ENCODE measurements at regions not wholly inside any gene's neighbourhood (a gene's known extent, or its start where the extent isn't known, plus 50 kb on each side); places are given as distances from the start of the nearest gene placed in this dataset.
"Not testable (repeated sequence)": the region's sequence is repeated elsewhere in the genome, so short reads cannot be mapped to it uniquely, and the experiment has no call there.

DNA sequence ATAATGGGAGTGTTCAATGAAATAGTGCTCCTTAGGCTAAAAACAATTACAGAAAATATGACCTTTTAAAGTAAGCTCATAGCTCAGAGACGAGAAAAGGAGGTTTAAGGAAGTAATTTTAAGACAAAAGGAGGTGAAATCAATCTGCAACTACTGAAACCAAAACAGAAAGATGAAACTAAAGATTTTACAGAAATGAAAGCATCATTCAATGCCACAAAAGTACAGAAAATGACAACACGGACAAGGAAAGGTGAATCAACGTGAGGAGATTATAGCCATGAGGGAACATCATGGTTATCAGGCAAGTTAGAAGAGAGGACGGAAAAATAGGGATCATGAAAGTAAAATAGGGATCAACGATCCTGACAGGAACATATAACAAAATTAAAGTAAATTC, 745.2 kb downstream of the PCDH17 start:
- no peak overlapping the region for H3K27ac ChIP-seq
- H3K9me3 ChIP-seq (replicated peaks in 1 of 11): peaks cover 0 to 5% (median 0%) of the 10 kb centered on the region in 11 experiments; a peak in 1 of 22 replicates
- no peak overlapping the region for H3K4me2 ChIP-seq
- H3K36me3 ChIP-seq: no peaks in the 10 kb centered on the region
- TF ChIP-seq Cebpa-rat (IDR thresholded peaks at IDR 0.05): no peak
- peaks cover 0 to 7% (median 2%) of the 10 kb centered on the region in 10 experiments; a peak in 4 of 20 replicates for H3K4me1 ChIP-seq
- H3K27me3 ChIP-seq: no peaks in the 10 kb centered on the region
- no peak overlapping the region for H3K9ac ChIP-seq
- H3K4me3 ChIP-seq: no peak overlapping the region
- H4K20me1 ChIP-seq: no peaks in the 10 kb centered on the region

DNA sequence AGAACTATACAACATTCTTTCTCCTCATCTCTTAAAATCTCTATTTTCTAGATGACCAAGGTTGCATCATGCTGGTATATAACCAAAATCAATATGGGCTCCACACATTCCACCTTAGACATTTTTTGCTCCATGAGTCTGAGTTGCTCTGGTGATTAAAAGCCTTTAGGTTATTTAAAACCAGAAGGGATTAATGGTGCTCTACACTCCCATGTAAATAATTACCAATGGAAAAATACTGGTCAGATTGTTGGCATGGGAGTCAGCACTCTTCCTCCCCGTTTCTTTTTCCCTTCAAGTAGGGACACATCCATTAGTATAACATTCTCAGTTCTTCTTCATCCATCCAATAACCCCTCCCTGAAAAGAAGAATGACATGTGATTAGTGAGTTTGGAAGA, 747.7 kb downstream of the PCDH17 start:
- no peak overlapping the region for H3K4me3 ChIP-seq
- no peak overlapping the region for H3K9ac ChIP-seq
- H4K20me1 ChIP-seq: no peaks in the 10 kb centered on the region
- no peaks in the 10 kb centered on the region for H3K9me3 ChIP-seq (replicated peaks in 1 of 11)
- no peaks in the 10 kb centered on the region for H3K36me3 ChIP-seq
- H3K4me1 ChIP-seq: peaks cover 0 to 7% (median 2%) of the 10 kb centered on the region in 10 experiments; a peak in 4 of 20 replicates
- TF ChIP-seq Cebpa-rat (IDR thresholded peaks at IDR 0.05): no peak
- no peak overlapping the region for H3K27ac ChIP-seq
- H3K4me2 ChIP-seq: no peak overlapping the region
- H3K27me3 ChIP-seq: no peaks in the 10 kb centered on the region

DNA sequence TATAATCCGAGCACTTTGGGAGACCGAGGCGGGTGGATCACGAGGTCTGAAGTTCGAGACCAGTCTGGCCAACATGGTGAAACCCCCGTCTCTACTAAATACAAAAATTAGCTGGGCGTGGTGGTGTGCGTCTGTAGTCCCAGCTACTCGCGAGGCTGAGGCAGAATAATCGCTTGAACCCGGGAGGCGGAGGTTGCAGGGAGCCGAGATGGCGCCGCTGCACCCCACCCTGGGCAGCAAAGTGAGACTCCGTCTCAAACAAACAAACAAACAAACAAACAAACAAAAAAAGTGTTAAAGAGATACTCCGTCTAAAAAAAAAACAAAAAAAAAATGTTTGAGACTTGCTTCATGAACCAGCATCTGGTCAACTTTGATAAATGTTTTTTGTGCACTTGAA, 753.8 kb downstream of the PCDH17 start:
- not testable (repeated sequence) for H3K9ac ChIP-seq; H3K4me3 ChIP-seq; H3K4me1 ChIP-seq; H3K9me3 ChIP-seq (replicated peaks in 1 of 11); H3K4me2 ChIP-seq; H3K27me3 ChIP-seq; H3K27ac ChIP-seq; H3K36me3 ChIP-seq; H4K20me1 ChIP-seq

DNA sequence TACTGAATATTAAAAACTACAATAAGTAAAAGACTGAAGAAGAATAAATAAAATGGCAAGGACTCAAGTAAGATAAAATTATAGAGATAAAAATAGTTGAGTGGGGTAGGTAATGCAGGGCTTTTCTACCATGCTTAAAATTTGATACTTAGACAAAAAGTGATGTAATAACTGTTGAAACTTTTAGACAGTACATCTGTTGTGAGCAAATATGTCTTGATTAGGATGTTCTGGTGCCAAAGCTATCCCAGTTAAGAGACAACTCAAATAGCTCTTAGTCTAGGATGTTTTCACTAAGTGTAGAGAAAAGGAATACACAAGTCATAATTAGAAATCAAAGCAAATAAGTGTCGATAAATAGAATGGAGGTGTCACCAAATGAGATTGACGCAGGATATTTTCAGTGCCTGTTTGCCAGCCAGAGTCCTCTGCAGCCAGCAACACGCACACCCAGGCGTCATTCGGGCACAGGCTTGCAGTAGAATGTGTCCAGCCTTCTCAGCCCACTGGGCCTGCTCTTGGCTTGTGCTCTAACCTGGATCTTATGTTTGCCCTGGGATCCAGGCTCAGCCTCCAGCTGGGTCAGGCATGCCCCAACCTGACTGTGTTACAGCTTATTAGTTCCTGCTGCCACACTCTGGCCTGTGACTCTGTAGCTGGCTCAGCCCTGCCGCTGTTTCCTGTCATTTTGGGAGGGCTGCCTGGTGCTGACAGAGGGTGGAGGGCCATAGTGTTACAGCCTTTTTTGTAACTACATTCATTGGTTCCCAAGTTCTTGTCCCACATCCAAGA, 766.2 kb downstream of the PCDH17 start:
- Histone ChIP-seq H3K9ac (no peak overlapping the region), H3K27ac (no peak overlapping the region), H3K4me3 (no peak overlapping the region), H4K20me1 (no peaks in the 10 kb centered on the region), H3K4me2 (no peak overlapping the region), H3K9me3 (replicated peaks in 1 of 11) (peaks cover 11 to 17% (median 13%) of the 10 kb centered on the region in 11 experiments), H3K4me1 (no peaks in the 10 kb centered on the region), H3K36me3 (no peaks in the 10 kb centered on the region), H3K27me3 (no peaks in the 10 kb centered on the region)
- TF ChIP-seq Cebpa-rat (IDR thresholded peaks at IDR 0.05): no peak

DNA sequence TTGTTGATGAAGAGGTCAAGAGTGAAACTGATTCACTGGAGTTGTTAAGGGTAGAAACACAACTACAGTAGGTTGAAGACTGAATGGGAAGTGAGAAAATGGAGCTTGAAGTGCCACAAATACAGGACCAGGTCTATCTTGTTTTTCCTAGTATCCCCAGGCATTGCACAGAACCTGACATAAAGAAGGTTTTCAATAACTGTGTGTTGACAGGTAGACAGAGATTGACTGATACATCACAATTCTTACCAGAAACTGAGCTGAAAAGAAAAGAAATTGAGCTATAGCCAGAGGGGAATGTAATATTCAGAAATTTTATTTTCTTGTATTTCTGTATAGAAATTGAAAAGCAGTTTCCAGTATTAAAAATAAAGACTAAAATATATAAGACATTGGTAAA, 767.7 kb downstream of the PCDH17 start:
- H4K20me1 ChIP-seq: no peaks in the 10 kb centered on the region
- H3K4me1 ChIP-seq: no peaks in the 10 kb centered on the region
- H3K4me2 ChIP-seq: no peak overlapping the region
- H3K9ac ChIP-seq: no peak overlapping the region
- no peak overlapping the region for H3K27ac ChIP-seq
- H3K27me3 ChIP-seq: no peaks in the 10 kb centered on the region
- H3K4me3 ChIP-seq: no peak overlapping the region
- TF ChIP-seq Cebpa-rat (IDR thresholded peaks at IDR 0.05): no peak
- H3K9me3 ChIP-seq (replicated peaks in 1 of 11): peaks cover 11 to 17% (median 13%) of the 10 kb centered on the region in 11 experiments
- no peaks in the 10 kb centered on the region for H3K36me3 ChIP-seq

DNA sequence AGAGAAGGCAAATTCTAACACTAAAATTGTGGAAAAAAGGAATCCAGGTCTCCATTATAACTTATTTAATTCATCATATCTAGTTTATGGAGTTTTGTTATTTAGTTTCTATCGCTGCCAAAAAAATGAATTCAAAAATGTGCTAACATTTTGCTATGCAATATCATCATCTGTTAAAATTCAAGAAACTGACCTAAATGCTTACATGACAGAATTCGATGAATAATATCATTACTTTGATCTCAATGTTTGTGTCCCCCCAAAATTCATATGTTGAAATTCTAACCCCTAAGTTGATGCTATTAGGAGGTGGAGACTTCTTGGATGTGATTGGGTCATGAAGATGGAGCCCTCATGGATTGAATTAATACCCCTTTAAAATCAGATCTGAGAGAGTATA, 775.0 kb downstream of the PCDH17 start:
- H3K27ac ChIP-seq: no peak overlapping the region
- no peak for TF ChIP-seq Cebpa-rat (IDR thresholded peaks at IDR 0.05)
- H3K4me3 ChIP-seq: no peak overlapping the region
- H3K4me2 ChIP-seq: no peak overlapping the region
- H3K9ac ChIP-seq: no peak overlapping the region
- no peaks in the 10 kb centered on the region for H3K36me3 ChIP-seq
- no peaks in the 10 kb centered on the region for H3K27me3 ChIP-seq
- H3K4me1 ChIP-seq: no peaks in the 10 kb centered on the region
- H4K20me1 ChIP-seq: no peaks in the 10 kb centered on the region; a peak in 1 of 22 replicates
- no peaks in the 10 kb centered on the region for H3K9me3 ChIP-seq (replicated peaks in 1 of 11)

DNA sequence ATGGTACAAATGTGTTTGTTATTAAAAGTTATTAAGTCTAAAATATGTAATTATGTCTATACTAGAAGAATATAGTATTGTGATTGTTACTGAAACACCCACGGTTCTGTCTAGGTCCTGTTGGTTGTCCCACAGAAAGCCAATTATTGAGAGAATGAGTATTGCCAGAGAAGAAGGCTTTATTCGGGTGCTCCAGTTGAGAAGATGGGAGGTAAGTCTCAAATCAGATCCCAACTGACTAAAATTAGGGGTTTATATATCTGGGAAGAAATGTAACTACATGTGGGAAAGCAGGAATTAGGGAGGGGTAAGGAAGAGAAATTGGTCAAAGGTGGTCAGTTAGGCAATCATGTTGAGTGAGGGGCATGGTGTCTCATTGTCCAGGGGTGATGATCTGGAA, 798.4 kb downstream of the PCDH17 start:
- Histone ChIP-seq H3K27me3 (no peaks in the 10 kb centered on the region), H3K27ac (no peak overlapping the region), H4K20me1 (no peaks in the 10 kb centered on the region), H3K9ac (no peak overlapping the region), H3K4me3 (no peak overlapping the region), H3K4me2 (no peak overlapping the region), H3K36me3 (no peaks in the 10 kb centered on the region), H3K9me3 (replicated peaks in 1 of 11) (peaks cover 22 to 31% (median 26%) of the 10 kb centered on the region in 11 experiments), H3K4me1 (no peaks in the 10 kb centered on the region)
- TF ChIP-seq Cebpa-rat (IDR thresholded peaks at IDR 0.05): no peak

DNA sequence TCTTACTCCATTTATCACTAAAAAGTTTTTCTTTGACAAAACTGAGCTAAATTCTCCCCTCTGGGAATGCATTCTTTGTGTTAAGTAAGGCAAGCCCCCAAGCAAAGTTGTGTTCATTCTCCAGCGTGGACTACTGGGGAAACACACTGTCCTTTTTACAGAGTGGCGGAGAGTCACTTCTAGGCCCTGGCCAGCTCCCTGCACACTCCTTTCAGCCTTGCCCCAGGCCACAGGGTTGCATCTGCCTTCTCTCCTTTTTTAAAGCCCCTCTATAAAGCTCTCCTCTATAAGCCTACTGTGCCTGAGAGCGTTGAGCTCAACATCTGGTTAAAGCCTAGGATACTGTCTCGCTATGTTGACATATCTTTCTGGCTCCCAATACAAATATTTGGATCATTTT, 803.4 kb downstream of the PCDH17 start:
- H3K4me1 ChIP-seq: no peaks in the 10 kb centered on the region
- H4K20me1 ChIP-seq: no peaks in the 10 kb centered on the region
- no peak overlapping the region for H3K27ac ChIP-seq
- H3K9me3 ChIP-seq (replicated peaks in 1 of 11): peaks cover 8 to 16% (median 11%) of the 10 kb centered on the region in 11 experiments
- H3K36me3 ChIP-seq: no peaks in the 10 kb centered on the region
- no peak overlapping the region for H3K4me2 ChIP-seq
- no peak overlapping the region for H3K4me3 ChIP-seq
- no peaks in the 10 kb centered on the region for H3K27me3 ChIP-seq
- H3K9ac ChIP-seq: no peak overlapping the region
- TF ChIP-seq Cebpa-rat (IDR thresholded peaks at IDR 0.05): no peak

DNA sequence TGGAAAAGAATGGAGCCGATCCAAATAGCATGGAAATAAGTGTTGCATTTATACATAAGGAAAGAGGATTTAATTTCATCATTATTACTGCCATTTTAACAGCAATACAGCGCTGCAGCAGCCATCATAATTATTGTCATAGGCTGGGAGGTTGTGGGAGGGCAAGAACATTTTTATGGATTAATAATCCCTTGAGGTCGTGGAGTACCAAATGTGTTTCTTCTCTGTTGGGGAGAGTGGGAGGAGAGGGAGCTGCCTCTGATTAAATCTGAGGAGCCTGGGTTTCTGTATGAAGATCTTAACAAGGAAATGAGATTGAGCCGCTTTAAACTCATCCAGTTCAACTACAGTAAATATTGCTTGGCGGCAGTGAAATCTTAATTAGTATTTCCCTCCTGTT, 805.9 kb downstream of the PCDH17 start:
- no peaks in the 10 kb centered on the region for H3K36me3 ChIP-seq
- H3K27ac ChIP-seq: no peak overlapping the region
- H4K20me1 ChIP-seq: no peaks in the 10 kb centered on the region
- no peak overlapping the region for H3K9ac ChIP-seq
- H3K9me3 ChIP-seq (replicated peaks in 1 of 11): no peaks in the 10 kb centered on the region
- H3K27me3 ChIP-seq: no peaks in the 10 kb centered on the region
- TF ChIP-seq Cebpa-rat (IDR thresholded peaks at IDR 0.05): no peak
- H3K4me3 ChIP-seq: no peak overlapping the region
- no peaks in the 10 kb centered on the region for H3K4me1 ChIP-seq
- no peak overlapping the region for H3K4me2 ChIP-seq

DNA sequence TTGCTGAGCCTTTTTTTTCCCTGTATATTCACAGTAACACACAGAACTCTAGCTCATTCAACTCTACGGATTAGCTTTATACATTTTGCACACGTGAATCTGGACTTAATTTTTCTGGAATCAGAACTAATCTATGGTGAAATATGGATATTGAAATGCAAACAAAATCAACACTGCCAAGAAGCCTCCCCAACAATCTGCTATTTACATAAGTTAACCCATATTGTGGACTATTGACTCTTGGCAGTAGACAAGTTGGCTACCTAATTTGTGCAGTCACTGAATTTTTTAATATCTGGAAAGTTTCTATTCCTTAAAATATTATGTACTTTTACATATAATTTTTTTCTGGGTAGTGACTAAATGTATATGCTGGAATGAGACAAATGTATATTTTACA, 815.4 kb downstream of the PCDH17 start:
- Histone ChIP-seq H3K9ac (no peak overlapping the region), H3K9me3 (replicated peaks in 1 of 11) (no peaks in the 10 kb centered on the region), H3K36me3 (no peaks in the 10 kb centered on the region), H3K4me1 (no peaks in the 10 kb centered on the region), H3K27ac (no peak overlapping the region), H3K4me2 (no peak overlapping the region), H3K27me3 (no peaks in the 10 kb centered on the region), H3K4me3 (no peak overlapping the region), H4K20me1 (no peaks in the 10 kb centered on the region)
- TF ChIP-seq Cebpa-rat (IDR thresholded peaks at IDR 0.05): no peak

All from BLaER1 treated with 17β-estradiol and CSF1 and Interleukin-3, amounts not matched to agents 10 nM and 100 nM (cell line).